ENCODE measurements at regions not wholly inside any gene's neighbourhood (a gene's known extent, or its start where the extent isn't known, plus 50 kb on each side); places are given as distances from the start of the nearest gene placed in this dataset.
"Not testable (repeated sequence)": the region's sequence is repeated elsewhere in the genome, so short reads cannot be mapped to it uniquely, and the experiment has no call there.

GRCh38 chr17:31748881-31749280 lies 110.2 kb downstream of the COPRS start:
- DNase-seq (ENCODE audit: low read depth): no peak

DNA sequence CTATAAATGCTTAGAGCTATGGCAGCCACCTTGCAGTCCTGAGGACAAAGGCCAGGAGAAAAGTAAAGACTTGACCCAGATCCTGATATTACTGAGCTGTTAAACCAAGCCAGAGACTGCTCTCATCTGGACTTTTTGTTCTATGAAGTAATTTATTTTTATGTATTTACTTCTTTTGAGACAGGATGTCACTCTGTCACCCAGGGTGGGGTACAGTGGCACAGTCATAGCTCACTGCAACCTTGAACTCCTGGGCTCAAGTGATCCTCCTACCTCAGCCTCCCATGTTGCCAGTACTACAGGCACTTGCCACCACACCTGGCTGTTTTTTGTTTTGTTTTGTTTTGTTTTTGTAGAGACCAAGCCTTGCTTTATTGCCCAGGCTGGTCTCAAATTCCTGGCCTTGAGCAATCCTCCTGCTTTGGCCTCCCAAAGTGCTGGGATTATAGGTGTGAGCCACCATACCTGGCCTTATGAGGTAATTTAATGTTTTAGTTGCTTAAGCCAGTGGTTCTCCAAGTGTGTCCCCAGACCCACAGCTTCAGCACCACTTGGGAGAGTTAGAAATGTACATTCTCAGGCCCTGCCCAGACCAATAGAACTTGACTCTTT lies 112.1 kb downstream of the COPRS start:
- DNase-seq (ENCODE audit: low read depth): no peak

DNA sequence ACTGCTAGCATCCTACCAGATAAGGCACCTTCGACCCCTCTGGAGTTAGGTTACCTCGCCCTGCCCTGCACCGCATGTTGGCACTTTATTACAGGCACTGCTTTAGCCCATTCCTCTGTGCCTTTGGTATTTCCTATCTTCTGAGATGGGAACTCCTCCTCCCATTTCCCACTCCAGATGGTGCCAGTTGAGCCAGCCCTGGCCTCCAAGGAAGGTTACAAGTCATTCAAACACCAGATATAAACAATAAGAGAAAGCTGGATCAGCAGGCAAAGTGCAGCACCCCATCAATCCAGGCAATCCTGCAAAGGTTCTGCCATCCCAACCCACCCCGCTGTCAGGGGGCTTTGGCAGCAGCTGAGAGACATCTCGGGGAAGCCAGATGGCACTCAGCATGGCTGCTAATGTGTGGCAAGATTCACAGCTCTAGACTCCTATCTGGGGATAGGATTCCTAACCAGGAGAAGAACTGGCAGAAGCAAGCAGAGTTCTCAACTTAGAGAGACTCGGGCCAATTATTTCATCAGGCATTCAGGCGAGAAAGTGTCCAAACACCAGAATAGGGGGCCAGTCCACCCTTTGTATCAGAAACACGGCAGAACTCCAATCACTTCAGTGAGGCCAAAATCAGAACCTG lies 113.0 kb downstream of the COPRS start:
- no peak for DNase-seq (ENCODE audit: low read depth)

- no peak for DNase-seq (ENCODE audit: low read depth)
Measured at GRCh38 chr17:31744511-31744951, 114.5 kb downstream of the COPRS start.

DNA sequence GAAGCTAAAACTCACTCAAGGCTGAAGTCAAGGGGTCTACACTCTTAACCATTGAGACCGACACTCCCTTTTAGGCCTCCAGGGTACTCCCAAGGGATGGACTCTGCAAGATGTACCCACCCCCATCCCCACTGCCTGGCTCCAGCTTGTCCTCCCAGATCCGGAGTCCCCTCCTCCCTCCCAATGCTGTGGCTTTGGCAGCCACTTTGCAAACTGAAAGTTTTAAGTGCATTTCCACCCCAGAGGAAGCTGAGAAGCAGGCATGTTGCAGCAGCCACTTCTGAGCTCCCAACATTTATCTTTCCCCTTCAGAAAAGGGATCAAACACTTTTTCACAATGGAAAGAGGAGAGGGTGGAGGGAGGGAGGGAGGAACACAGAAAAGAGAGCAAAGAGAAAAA lies 115.2 kb downstream of the COPRS start:
- no peak for DNase-seq (ENCODE audit: low read depth)

DNA sequence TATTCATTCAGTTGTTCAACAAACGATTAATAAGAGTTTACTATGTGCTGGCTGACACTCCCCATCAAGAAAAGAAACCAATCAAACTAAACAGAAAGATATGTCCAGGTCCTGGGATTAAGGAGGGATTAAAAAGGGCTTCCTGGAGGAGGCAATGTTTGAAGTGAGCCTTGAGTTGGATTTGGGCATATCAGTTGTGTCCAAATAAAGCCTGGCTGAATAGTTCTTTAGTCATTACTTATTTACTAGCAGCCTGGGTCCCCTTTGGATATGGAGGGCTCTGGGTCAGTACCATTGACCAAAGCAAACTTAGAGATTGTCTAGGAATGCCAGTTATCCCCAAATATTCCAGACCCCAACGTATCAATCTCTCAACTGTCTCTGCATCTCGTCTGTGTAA lies 117.7 kb downstream of the COPRS start:
- DNase-seq (ENCODE audit: low read depth): no peak

DNA sequence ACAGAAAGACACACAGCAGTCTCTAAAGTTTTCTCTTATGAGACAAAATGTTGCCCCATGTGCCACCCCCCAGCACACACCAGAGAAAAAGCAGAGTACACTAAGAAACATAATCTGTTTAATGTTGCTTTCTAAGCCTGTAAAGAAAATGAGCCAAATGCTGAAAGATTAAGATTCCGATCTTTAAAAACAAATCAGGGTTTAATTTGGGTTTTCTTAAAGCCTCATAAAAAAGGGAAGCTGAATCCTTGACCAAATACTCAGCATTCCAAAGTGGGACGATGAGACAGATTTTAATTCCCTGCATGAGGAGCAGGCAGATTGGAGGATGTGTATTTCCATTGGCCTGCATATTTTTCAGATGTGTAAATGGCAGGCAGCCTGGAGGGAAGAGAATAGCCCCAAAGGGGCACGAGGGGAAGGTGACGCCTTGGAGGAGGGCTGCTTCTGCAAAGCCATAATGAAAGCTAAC lies 118.4 kb downstream of the COPRS start:
- peak; percentile 69 for DNase-seq (ENCODE audit: low read depth)

DNA sequence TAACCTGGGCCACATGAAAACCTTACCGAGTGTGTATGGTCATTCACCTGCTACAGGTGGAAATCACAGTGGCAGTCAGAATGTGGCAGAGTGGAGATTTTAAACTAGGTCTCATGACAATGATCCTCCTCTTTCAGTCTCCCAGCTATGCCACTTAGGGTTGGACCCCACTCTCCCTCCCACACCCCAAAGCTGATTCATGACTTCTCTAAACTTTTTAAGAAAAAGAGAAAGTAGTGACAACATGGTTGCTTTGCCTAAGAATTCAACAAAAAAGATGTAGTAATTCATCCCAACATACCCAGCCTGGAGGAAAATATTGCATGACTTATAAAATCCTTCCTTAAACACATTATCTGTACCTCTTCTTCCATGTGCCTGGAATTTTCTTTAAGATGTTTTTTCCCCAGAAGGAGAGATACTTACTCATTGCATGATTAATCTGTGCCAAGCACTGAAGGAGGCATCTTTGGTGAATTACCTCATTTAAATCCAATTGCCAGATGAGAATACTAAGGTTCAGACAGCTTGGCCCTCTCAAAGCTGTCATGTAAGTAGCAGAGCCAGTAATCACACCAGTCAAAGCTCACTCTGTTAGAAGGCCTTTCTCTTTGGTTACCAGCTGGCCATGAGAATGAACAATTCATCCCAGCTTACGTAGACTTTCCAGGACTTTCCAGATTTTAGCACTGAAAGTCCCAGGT lies 119.9 kb downstream of the COPRS start:
- DNase-seq (ENCODE audit: low read depth): no peak

GRCh38 chr17:31738488-31738887 lies 120.6 kb downstream of the COPRS start:
- DNase-seq (ENCODE audit: low read depth): no peak

- no peak for DNase-seq (ENCODE audit: low read depth)
Measured at GRCh38 chr17:31738067-31738466, 121.0 kb downstream of the COPRS start.

- no peak for DNase-seq (ENCODE audit: low read depth)
Measured at GRCh38 chr17:31736855-31737625, 122.0 kb downstream of the COPRS start.

DNA sequence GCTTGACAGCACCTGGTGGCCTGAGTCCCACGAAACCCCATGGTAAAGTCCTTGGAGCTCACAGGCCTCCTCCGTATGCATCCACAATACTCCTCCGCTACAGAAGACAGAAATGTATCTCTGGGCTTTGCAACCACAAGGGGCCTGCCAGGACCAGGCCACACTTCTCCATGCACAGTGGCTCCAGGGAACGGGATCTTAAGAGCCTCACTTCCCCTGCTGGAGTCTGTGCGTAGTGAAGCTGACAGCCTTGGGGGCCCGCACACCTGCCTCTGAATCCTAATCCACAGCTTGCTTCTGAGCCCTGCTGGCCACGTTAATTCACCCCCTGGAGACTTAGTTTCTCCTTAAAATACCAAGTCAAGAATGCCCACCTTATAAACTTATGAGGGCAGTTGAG lies 125.7 kb downstream of the COPRS start:
- DNase-seq (ENCODE audit: low read depth): no peak

- not testable (repeated sequence) for DNase-seq (ENCODE audit: low read depth)
Measured at GRCh38 chr17:31731585-31732154, 127.4 kb downstream of the COPRS start.

GRCh38 chr17:31731118-31731517 lies 127.9 kb downstream of the COPRS start:
- DNase-seq (ENCODE audit: low read depth): no peak

DNA sequence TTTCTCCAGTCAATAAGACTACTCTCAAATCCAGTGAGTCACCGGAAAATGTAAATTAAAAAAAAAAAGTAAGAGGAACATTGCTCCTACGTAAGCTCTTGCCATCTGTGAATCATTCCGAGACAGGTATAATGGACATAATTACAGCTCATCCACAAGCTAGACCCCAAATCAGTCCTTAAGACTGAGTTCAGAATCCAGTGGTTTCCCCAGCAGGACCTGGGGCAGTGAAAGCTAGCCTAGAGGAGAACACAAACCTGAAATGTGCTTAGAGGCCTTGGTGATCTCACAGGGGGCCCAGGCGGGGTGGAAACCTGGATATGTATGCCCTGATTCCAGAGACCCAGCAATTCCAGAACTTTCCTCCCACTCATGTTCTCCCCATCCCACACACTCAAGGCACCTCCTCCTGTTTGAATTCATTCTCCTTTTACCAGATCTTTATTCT lies 132.0 kb downstream of the COPRS start:
- DNase-seq (ENCODE audit: low read depth): no peak

- no peak for DNase-seq (ENCODE audit: low read depth)
Measured at GRCh38 chr17:31724619-31725018, 134.4 kb downstream of the COPRS start.

DNA sequence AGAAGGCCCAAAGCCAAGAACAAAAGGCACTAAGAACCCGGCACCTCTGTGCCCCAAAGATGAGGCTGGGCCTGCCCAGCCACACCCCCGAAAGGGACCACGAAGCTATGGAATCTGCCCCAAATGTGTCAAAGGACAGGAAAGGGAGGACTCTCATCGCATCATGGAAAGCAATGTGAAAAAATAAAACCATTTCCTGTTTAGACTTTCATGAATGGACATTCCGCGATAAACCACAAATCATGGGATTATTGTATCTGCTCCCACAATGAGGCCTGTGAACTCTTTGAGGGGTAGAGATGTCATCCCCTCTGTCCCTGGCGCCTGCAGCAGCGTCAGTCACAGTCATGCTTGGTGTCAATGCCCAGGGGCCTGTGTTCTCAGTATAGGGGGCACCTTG lies 135.0 kb downstream of the COPRS start:
- DNase-seq (ENCODE audit: low read depth): peak; percentile 35

- DNase-seq (ENCODE audit: low read depth): no peak
Measured at GRCh38 chr17:31722251-31723056, 136.6 kb downstream of the COPRS start.

DNA sequence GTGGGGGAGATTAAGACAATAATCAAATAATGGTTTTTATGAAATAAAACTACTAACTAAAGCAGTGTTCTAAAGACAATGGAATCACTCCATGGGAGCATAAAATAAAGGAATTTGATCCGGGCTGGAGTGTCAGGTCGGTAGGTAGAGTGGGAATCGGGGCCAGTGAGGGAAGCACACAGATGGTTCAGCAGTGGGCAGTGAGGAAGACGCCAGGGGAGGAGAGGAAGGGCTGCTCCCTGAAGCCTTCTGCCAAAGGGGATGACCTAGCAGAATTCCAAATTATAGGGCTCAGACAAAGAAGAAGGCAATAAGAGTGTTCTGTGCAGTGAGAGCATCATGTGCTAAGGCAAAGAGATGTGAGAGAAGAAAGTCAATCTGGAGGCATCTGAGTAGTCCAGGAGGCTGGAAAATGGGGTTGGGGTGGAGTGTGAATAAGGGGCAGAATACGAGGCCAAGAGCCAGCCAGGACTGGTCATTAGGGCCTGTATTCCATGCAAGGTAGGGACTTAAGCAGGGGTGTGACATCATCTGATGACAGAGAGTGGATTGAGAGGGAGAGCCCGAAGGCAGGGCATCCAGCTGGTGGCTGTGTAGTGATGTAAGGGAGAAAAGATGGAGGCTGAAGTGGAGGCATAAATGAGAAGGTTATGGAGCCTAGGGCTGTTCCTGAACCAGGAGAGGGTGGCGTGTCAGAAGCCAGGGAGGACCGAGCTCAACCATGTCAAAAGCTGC lies 137.6 kb downstream of the COPRS start:
- no peak for DNase-seq (ENCODE audit: low read depth)

- DNase-seq (ENCODE audit: low read depth): not testable (repeated sequence)
Measured at GRCh38 chr17:31717251-31717650, 141.8 kb downstream of the COPRS start.

All from HS-27A (cell line).